PC-9 (cell line): ENCODE measurements at regions not wholly inside any gene's neighbourhood (a gene's known extent, or its start where the extent isn't known, plus 50 kb on each side); places are given as distances from the start of the nearest gene placed in this dataset.

Source experiments
- BruUV-seq: library from RNA; stranded (reverse); fragments of 400-500 nt; replicated peaks from 2 replicates; lab custom pipeline; 2021; lab: Mats Ljungman, UMichigan
- CTCF ChIA-PET: fragments of 300-600 bp; sonication (Branson Sonifier 250); formaldehyde crosslinking; loops from one replicate; lab custom pipeline; 2022; ENCODE audit warnings: antibody characterized with exemption; lab: Charles Lee
- POLR2A ChIA-PET: fragments of 300-600 bp; sonication (Branson Sonifier 250); formaldehyde crosslinking; loops from one replicate; lab custom pipeline; 2022; ENCODE audit warnings: antibody characterized with exemption; ENCODE audit not compliant: unreplicated experiment; lab: Charles Lee
- DNase-seq, 2 experiments: peaks; one replicate each; pipeline versions ENCODE4 v3.0.0 to v3.0.0-alpha.2; 2015 to 2022; ENCODE audit warnings: mixed read lengths in 1 of 2
- H2AFZ ChIP-seq: fragments of 200-600 bp; sonication (generic); 2 replicates; pipeline ENCODE4 v1.8.1; 2017; ENCODE audit warnings: antibody characterized with exemption
- H3F3A ChIP-seq: fragments of 200-600 bp; sonication (generic); 2 replicates; pipeline ENCODE4 v1.8.1; 2017; ENCODE audit warnings: antibody characterized with exemption, mild to moderate bottlenecking, low read depth; ENCODE audit not compliant: insufficient read depth
- H3K27ac ChIP-seq: fragments of 200-600 bp; sonication (generic); 2 replicates; pipeline ENCODE4 v1.6.1; 2016; ENCODE audit warnings: mixed run types
- H3K27me3 ChIP-seq: fragments of 200-600 bp; sonication (generic); 2 replicates; pipeline ENCODE4 v1.6.1; 2016; ENCODE audit warnings: low read depth, mixed run types; ENCODE audit not compliant: insufficient read depth
- H3K36me3 ChIP-seq: fragments of 200-600 bp; sonication (generic); 2 replicates; pipeline ENCODE4 v1.6.1; 2016; ENCODE audit warnings: low read depth, mixed run types
- H3K4me1 ChIP-seq: fragments of 200-600 bp; sonication (generic); replicated peaks from 2 replicates; pipeline ENCODE4 v1.6.1; 2016; ENCODE audit warnings: mixed run types; ENCODE audit not compliant: insufficient read depth
- H3K4me2 ChIP-seq: fragments of 200-600 bp; sonication (generic); 2 replicates; pipeline ENCODE4 v1.6.1; 2017; ENCODE audit warnings: mixed run types
- H3K4me3 ChIP-seq: fragments of 200-600 bp; sonication (generic); 2 replicates; pipeline ENCODE4 v1.6.1; 2016; ENCODE audit warnings: mixed run types
- H3K79me2 ChIP-seq: fragments of 200-600 bp; sonication (generic); 2 replicates; pipeline ENCODE4 v1.6.1; 2017; ENCODE audit warnings: low read depth, mixed run types
- H3K9me2 ChIP-seq: fragments of 200-600 bp; sonication (generic); 2 replicates; pipeline ENCODE4 v1.8.1; 2017; ENCODE audit warnings: mild to moderate bottlenecking; ENCODE audit not compliant: insufficient read depth
- H3K9me3 ChIP-seq: fragments of 200-600 bp; sonication (generic); 2 replicates; pipeline ENCODE4 v1.8.1; 2016; ENCODE audit warnings: low read depth; ENCODE audit not compliant: insufficient read depth
- H4K20me1 ChIP-seq: fragments of 200-600 bp; sonication (generic); 2 replicates; pipeline ENCODE4 v1.8.1; 2017; ENCODE audit not compliant: insufficient read depth
- EZH2 ChIP-seq: fragments of 200-600 bp; sonication (generic); IDR thresholded peaks from 2 replicates; pipeline ENCODE4 v1.8.0; 2017; ENCODE audit warnings: antibody characterized with exemption, low read depth
- intact Hi-C: fragments of 100-400 bp; cut with micrococcal nuclease; formaldehyde crosslinking; loops from one replicate; pipeline ENCODE4 v1.10.0; 2022; ENCODE audit not compliant: unreplicated experiment
- TF ChIP-seq, protein P1 (sequence below): fragments of 200-600 bp; sonication (generic); conservative IDR thresholded peaks from 2 replicates; pipeline ENCODE4 v1.6.1; 2017; ENCODE audit warnings: mixed run types, antibody characterized with exemption, mild to moderate bottlenecking, moderate library complexity

DNA sequence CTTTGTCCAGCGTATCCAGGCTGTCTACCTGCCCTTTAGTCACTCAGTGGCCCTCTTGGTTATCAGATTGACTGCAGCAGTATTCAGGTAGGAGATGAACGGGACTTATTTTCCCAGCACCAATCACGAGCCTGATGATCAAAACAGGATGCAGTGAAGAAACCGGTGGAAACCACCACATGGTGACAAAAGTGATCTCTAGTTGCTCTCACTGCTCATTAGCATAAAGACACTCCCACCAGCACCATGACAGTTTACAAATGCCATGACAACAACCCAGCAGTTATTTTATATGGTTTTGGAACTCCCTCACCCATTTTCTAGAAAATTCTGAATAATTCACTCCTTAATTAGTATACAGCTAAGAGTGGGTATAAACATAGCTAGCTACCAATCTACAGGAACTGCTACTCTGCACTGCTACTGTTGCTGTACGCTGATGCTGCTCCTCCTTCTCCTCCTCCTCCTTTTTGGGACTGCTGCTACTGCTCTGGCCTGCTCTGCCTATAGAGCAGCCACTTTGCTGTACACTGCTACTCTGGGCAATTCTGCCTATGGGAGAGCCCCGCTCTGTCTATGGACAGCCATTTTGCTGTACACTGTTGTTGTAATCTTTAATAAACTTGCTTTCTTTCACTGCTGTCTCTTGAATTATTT is 142.5 kb upstream of the SSTR1 start:
- DNase-seq = no peak
- no peaks in the 10 kb centered on the region for H3K9me2 ChIP-seq
- H3K36me3 ChIP-seq = no peaks in the 10 kb centered on the region
- H3K4me2 ChIP-seq = no peak overlapping the region
- no peak overlapping the region for H2AFZ ChIP-seq
- H4K20me1 ChIP-seq = no peaks in the 10 kb centered on the region
- H3K79me2 ChIP-seq = no peaks in the 10 kb centered on the region
- intact Hi-C loops = no loop called here
- no peaks in the 10 kb centered on the region for H3K4me1 ChIP-seq
- TF ChIP-seq EZH2 = no peak
- TF ChIP-seq, protein P1, sequence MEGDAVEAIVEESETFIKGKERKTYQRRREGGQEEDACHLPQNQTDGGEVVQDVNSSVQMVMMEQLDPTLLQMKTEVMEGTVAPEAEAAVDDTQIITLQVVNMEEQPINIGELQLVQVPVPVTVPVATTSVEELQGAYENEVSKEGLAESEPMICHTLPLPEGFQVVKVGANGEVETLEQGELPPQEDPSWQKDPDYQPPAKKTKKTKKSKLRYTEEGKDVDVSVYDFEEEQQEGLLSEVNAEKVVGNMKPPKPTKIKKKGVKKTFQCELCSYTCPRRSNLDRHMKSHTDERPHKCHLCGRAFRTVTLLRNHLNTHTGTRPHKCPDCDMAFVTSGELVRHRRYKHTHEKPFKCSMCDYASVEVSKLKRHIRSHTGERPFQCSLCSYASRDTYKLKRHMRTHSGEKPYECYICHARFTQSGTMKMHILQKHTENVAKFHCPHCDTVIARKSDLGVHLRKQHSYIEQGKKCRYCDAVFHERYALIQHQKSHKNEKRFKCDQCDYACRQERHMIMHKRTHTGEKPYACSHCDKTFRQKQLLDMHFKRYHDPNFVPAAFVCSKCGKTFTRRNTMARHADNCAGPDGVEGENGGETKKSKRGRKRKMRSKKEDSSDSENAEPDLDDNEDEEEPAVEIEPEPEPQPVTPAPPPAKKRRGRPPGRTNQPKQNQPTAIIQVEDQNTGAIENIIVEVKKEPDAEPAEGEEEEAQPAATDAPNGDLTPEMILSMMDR = no peak
- CTCF ChIA-PET = no interaction called here
- no peaks in the 10 kb centered on the region for H3F3A ChIP-seq
- POLR2A ChIA-PET = no interaction called here
- peaks cover 6% of the 10 kb centered on the region; the same call in 1 of the 2 replicates for H3K9me3 ChIP-seq
- H3K4me3 ChIP-seq = no peak overlapping the region
- no TSS peak for BruUV-seq
- H3K27me3 ChIP-seq = no peaks in the 10 kb centered on the region
- no peak overlapping the region for H3K27ac ChIP-seq

DNA sequence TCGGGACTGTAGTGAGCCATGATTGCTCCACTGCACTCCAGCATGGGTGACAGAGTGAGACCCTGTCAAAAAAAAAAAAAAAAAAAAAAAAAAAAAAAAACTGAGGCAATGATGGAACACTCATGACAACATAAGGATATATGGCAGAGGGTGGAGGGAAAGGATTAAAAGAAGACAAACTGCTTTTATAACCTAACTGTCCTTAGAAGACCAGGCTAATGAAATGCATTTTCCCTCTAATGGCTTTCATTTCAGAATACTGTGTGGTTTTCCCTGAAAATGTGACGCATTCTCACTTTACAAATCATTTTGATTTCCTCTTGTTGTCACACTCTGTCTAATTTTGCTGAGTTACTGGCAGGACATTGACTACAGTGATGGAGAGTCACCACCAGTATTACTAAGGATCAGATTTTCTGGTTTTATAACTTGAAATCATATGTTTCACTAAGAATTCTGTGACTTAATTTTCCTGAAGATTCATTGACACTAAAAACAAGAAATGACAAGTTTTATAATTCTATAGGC is 137.6 kb upstream of the SSTR1 start:
- Histone ChIP-seq H3K27ac (no peak overlapping the region), H3K4me2 (no peak overlapping the region)
- CTCF ChIA-PET = no interaction called here

DNA sequence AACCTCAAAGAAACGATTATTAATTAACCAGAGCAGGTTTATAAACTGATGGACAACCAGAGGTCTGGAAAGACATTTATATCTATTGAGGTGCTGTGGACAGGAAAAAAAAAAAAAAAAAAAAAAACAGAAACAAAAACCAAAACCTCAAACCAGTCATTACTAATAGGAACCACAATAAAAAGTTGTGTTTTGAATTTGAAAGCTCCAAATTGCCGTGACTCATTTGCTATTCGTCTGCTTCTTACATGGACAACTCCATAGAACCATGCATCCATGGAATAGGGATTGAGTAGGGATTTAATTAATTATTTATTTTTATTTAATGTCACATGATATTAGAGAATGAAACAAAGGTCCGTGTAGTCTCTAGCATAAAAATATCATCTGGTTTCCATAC is 134.1 kb upstream of the SSTR1 start:
- no TSS peak for BruUV-seq
- no peak overlapping the region for H3K27ac ChIP-seq
- no peaks in the 10 kb centered on the region for H4K20me1 ChIP-seq
- ChIA-PET CTCF (no interaction called here), POLR2A (no interaction called here)
- H3K36me3 ChIP-seq = no peaks in the 10 kb centered on the region
- no peak overlapping the region for H2AFZ ChIP-seq
- no peak overlapping the region for H3K4me3 ChIP-seq
- DNase-seq = no peak
- H3K9me3 ChIP-seq = no peaks in the 10 kb centered on the region
- H3K79me2 ChIP-seq = no peaks in the 10 kb centered on the region
- no peaks in the 10 kb centered on the region for H3K4me1 ChIP-seq
- no peak for TF ChIP-seq EZH2
- TF ChIP-seq, protein P1 = no peak
- no peaks in the 10 kb centered on the region for H3K27me3 ChIP-seq
- no peaks in the 10 kb centered on the region for H3F3A ChIP-seq
- intact Hi-C loops = no loop called here
- no peak overlapping the region for H3K4me2 ChIP-seq
- no peaks in the 10 kb centered on the region for H3K9me2 ChIP-seq

More for the DNA sequence above, 137.6 kb upstream of the SSTR1 start:
- Histone ChIP-seq H3F3A (no peaks in the 10 kb centered on the region), H3K4me3 (no peak overlapping the region), H3K9me2 (no peaks in the 10 kb centered on the region), H3K27me3 (no peaks in the 10 kb centered on the region), H3K36me3 (no peaks in the 10 kb centered on the region), H3K79me2 (no peaks in the 10 kb centered on the region), H3K4me1 (no peaks in the 10 kb centered on the region), H2AFZ (no peak overlapping the region), H4K20me1 (no peaks in the 10 kb centered on the region), H3K9me3 (no peaks in the 10 kb centered on the region)
- POLR2A ChIA-PET = no interaction called here
- intact Hi-C loops = no loop called here
- no TSS peak for BruUV-seq
- no peak for TF ChIP-seq EZH2
- TF ChIP-seq, protein P1 = no peak
- no peak for DNase-seq
